HG03025 (cell line): ENCODE measurements at regions not wholly inside any gene's neighbourhood (a gene's known extent, or its start where the extent isn't known, plus 50 kb on each side); places are given as distances from the start of the nearest gene placed in this dataset.
"Not testable (repeated sequence)": the region's sequence is repeated elsewhere in the genome, so short reads cannot be mapped to it uniquely, and the experiment has no call there.

Source experiments
- ATAC-seq: cut with Tn5 transposase; IDR thresholded peaks from one replicate; pipeline ENCODE4 v1.9.1; 2021; ENCODE audit warnings: mild to moderate bottlenecking, moderate library complexity; ENCODE audit not compliant: unreplicated experiment, low FRiP score

DNA sequence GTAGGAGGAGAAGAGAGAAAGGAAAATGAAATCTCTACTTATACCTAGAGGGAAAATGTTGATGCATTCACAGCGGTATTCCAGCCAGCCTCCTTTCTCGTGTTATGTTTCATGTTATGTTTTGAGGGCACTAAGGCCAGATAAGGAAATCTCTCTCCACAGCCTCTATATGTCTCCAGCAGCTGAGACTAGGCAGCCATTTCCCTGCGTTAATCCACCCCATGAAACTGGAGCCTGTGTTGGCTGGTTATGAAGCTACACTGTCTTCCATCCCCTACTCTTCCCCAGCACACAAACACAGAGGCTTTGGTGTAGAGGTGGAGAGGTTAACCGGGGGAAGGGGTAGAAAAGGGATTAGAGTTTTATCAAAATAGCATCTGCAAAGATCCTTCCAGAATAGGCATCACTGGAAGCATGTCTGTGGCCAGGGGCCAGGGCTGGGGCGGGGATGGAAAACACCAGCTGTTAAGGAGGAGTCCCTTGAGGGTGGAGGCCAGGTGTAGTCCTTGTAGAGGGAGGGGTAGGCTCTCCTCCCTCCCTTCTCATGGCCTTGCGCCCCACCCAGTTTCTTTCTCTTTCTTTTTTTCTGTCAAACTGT is 100.9 kb upstream of the TNP1 start:
- ATAC-seq = no peak

DNA sequence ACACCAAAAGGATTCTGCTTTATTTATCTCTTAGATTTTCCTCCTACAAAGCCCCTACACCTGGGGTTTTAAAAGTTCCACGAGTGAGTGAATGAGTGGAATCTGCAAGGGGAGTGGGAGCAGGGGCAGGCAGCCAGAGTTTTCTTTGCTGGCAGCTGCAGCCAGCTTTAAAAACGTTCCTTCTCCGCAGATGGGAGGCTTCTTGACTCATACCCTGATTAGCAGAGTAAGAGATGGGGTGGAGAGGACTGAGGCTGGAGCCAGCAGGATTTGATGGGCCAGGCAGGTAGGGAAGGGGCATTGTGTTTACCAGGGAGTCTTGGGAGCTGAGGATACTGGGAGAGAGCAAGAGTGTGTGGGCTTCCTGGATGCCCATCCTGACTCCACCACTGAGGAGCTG is 99.6 kb upstream of the TNP1 start:
- no peak for ATAC-seq

DNA sequence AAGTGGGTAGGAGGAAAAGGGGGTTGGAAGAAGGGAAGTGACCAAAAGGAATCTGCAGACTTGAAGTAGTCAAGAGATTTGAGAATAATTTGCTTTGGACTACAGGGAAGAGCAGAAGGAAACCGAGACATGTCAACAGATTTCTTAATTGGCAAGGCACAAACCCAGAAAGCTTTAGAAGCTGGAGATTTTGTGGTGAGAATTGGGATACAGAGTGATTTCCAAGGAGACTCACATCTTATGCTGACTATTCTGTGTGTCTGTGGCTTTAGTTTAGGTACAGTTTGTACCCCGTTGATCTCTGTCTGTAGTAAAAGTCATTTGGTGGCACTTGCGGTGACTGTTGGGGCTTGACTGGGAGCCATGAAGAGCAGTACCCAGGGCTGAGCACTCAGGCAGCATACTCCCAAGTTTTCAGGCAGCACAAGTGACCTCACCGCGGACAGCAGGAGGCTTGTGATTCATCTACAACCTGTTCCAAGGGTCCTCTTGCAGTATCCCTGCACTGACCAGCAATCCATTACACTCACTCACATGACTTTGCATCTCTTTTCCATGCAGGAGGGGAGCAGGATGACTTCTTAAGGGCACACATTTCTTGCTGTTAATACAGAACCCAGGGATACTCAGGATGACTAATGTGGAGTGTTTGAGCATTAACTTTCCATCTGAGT is 97.1 kb upstream of the TNP1 start:
- ATAC-seq = no peak

DNA sequence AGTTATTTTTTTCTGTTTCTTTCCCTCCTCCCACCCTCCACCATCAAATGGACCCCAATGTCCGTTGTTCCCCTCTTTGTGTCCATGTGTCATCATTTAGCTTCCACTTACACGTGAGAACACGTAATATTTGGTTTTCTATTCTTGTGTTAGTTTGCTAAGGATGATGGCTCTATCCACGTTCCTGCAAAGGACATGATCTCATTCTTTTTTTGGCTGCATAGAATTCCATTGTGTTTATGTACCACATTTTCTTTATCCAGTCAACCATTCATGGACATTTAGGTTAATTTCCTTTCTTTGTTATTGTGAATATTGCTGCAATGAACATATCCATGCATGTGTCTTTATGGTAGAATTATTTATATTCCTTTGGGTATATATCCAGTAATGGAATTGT is 91.3 kb upstream of the TNP1 start:
- ATAC-seq = no peak

DNA sequence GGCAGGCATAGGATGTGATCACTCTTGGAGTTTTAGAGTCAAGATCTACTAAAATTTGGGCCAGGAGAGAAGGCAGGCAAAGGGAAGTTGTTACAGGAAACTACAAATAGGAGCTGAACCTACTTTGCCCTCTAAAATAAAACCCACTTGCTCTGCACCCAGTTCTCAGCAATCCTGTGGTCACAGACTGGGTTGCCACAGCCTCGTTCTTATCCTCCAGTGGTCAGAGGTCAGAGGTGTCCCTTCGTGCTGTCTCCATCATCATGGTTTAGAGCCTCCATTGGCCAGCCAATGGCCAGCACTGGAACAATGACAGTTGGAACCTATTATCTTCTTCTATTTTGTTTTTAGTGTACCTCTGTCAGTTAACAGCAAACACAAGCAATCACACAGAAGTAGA is 90.7 kb upstream of the TNP1 start:
- no peak for ATAC-seq

DNA sequence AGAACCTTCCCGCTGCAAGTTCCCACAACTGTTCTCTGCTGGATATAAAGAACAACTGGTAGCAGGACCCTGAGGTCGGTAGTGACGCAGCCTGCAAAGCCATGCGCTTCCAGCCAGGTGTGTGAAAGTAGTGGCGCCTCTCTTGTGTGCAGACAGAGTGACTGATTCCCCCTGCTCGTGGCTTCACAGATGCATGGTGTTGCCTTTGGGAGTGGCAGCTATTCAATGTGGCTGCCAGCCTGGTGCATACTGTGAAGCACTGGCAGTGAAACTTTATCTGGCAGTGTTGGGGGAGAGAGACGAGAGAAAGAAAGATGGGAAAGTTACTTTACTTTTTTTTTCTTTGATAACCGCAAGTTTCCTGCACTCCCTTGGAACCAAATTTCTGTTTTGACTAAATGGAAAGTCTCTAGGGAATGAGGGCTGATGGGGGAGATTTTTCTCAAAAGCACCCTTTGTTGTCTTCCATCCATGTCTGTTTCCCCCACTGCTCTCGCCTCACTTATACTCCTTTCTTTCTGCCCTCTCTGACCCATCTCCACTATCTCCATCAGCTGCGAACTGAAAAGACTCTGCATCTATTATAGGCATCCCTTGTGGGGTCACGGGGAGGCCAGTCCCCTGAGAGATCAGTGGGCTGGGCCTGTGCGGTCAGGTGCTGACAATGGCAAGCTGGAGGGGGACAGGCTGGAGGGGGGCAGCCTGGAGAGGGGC is 90.0 kb upstream of the TNP1 start:
- no peak for ATAC-seq

DNA sequence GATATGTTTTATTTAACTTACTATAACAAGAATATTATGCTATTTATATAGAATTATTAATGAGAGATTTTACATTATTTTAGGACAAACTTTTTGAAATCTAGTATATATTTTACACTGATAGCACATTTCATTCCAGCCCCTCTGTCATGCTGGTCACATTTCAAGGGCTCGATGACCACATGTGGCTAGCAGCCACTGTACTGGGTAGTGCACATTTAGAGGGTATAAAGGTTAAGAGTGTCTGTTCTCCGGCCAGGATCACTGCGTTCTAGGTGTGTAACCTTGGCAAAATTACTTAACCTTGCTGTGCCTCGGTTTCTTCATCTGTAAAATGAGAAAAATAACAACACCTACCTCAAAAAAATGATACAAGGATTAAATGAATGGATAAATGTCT is 87.2 kb upstream of the TNP1 start:
- ATAC-seq = no peak

DNA sequence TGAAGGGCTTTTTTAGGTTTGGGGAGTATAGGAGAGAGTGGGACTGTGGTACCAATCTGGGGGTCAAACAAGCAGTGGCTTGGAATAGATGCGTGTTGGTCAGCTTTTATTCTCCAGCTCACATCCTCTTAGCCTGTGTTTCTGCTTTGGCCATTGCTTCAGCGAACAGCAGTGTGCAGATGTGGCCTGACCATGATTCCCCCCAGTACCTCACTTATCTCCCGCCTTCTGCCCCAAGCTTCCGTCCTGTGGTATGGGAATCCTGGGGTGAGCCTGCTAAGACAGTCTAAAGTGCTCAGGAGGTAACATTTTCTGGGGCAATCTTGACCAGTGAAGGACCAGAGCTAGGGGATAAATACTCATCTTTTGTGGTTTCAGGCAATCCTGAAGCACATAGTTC is 84.9 kb upstream of the TNP1 start:
- no peak for ATAC-seq

DNA sequence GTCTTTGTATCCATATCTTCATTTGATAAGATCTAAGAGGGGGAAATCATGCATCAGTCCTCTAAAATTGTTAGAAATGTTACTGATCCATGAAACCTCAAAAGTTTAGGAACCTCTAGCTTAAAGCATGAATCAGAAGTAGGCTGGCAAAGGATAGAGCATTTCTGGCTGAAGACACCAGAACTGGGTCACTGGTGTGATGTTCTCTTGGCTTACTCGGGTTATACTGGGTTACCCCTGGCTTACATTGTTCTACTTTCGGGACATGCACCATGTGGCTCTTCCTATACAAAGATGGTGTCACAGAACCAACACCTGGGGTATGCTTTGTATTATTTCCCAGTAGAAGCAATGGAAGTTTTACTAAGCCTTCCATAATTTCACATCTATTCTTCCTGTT is 83.2 kb upstream of the TNP1 start:
- no peak for ATAC-seq

DNA sequence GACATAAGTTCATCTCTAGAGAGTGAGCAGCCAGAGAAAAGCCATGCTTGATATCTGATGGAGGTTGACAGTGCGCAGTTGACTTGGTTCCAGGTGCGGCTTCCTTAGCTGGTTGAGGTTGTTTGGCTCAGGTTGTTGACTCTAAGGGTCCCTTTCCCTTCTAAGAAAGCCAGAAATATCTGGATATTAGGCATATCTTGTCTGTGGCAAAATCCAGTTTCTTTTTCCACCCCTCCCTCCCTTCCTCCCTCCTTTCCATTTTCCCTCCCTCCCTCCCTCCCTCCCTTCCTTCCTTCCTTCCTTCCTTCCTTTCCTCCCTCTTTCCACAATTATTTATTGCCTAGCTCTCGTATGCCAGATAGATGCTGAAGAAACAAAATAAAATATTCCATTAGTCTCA is 82.6 kb upstream of the TNP1 start:
- no peak for ATAC-seq

DNA sequence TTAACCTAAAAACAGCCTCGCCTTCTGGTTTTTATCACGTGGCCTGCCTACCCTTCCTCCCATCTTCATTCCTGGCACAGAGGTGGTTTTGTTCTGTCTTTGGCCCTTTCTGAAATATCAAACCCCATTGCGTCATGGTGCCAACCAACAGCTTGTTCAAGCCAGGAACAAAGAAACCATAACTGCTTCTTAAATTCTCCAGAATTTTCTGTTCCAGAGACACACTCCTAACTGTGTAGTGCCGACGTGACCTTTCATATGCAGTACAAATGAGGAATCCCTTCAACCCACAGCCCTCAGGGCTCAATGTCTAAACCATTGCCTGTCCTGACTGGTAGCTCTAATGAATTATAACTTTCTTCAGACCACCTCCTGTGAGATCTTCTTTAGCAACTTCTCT is 82.2 kb upstream of the TNP1 start:
- no peak for ATAC-seq

DNA sequence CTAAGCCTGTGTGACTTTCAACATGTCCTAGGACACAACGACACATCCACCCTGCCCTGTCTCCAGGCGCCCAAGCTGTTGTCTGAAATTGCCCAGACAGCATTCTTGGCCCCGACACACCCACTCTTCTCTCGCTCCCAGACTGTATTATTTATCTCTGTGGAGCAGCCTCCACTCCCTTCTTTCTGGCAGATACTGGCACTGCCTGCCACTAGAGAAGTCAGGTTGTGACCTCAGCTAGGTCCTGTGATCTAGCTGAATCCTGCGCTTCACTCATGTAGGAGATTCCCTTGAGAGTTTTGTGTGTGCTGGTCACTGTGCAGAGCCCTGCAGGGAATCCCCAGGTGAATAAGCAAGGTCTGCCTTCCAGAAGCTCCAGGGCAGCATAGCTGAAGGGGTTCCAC is 77.1 kb upstream of the TNP1 start:
- no peak for ATAC-seq

DNA sequence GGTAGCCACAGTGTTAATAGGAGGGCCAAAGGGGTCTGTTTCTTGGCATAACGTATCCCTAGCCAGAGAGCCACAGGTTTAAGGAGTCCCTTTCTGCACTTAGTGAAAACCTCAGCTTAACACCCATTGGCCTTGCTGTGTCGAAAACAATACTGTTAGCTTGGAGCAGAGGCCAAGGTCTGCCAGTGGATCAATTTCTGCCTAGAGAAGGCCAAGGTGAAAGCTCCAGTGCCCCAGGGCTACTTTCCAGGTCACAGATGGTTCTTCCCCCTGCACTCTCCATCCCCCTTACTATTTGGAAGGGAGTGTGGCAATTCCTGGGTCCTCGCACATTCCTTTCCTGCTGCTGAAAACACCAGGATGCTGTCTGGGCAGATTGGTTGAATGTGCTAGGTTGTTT is 74.8 kb upstream of the TNP1 start:
- ATAC-seq = no peak

DNA sequence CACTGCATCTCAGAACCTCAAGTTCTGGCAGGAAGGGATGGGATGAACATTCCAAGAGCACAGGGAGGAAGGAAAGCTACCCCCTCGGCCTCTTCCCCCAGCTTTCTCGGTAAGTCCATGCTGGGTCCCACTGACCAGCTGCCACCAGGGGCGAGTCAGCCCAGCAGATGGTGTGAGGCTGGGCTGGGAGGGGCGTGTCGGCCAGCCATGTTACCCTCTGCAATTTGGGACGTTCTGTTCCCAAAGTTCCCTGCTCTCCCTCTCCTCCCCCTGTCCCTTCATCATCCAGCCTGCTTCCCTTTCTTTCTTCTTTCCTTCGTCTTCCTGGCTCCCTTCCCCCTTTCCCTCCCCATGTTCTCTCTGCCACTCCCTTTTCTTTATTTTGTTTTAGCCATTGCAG is 74.3 kb upstream of the TNP1 start:
- no peak for ATAC-seq

DNA sequence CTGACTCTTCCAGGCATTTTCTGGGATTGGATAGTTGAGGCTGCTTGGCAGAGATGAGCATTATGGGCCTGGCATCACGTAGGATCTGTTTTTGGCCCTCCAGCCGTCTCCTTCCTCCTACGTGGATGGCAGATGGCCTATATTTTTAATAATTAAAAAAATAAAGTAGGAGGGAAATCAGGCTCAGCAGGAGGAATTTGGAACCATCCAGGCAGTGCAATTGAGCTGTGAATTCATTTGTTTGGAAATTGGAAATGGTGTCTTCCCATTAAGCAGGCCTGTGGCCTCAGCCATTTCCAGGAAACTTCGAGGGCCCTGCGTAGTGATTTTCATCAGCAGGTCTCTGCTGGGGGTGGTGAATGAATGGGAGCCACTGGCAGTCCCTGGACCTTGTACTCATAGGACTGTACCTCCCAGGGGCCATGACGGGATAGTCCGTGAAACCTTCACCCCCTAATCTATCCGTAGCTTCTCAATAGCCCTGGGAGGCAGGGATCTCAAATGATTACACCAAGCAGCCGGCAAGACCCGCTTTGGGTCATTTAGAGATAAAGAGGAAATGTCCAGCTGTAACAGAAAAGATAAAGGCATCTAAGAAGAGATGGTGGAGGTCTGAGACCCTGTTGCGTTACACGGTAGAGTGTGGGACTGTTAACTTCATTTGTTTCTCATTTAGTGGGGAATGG is 73.1 kb upstream of the TNP1 start:
- no peak for ATAC-seq

DNA sequence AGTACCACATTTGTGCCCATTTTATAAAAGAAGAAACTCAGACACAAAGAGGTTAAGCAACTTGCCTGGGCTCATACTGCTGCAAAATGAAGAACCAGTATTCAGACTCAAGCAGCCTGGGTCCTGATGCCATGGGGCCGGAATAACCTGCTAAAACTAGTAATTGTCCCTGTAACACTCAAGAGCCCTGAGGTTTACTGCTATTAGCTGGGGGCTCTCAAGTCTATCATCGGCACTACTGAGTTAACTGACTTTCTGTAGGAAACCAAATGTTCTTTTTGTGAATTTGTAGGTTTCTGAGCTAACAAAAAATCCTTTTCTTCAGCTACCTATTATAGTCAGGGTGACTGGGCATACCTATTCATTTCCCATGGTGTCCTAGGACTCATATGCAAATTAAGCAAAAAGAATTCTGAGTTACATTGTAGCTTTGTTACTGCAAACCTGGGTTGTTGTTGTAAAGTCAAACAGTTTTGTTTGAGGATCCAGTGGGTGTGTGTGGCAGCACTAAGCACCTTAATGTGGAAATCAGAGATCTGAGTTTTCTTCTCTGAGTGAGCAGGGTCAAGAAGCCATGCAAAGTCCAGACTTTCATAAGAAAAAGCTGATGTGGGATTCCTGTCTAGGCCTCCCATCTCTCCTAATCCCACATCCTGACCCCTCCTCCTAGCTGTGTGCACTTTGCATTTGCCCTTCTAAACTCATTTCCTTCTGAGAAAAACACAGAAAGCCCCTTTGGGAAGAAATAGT is 72.4 kb upstream of the TNP1 start:
- no peak for ATAC-seq

DNA sequence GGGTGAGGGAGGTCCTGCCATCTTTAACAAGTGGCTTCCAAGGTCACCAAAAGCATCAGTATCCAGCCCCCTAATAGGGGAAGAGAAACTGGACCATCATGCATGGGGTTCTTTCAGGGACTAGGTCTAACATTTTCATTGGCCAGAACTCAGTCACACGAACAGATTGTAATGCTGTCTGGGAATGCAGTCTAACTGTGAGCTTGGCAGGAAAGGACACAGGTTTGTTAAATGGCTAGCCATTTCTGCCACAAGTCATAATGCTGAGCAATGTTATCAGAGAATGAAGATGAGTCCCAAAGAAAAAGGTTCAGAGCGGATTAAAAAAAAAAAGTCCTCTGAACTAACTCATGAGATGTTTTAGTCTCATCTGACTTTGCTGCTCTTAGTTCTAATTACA is 70.9 kb upstream of the TNP1 start:
- no peak for ATAC-seq

DNA sequence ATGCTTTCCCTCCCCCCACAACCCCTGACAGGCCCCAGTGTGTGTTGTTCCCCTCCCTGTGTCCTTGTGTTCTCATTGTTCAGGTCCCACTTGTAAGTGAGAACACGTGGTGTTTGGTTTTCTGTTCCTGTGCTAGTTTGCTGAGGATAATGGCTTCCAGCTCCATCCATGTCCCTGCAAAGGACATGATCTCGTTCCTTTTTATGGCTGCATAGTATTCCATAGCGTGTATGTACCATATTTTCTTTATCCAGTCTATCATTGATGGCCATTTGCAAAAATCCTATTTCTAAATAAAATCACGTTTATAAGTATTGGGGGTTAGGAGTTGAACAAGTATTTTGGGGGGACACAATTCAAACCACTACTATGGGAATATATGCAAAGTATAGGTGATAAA is 69.5 kb upstream of the TNP1 start:
- not testable (repeated sequence) for ATAC-seq

DNA sequence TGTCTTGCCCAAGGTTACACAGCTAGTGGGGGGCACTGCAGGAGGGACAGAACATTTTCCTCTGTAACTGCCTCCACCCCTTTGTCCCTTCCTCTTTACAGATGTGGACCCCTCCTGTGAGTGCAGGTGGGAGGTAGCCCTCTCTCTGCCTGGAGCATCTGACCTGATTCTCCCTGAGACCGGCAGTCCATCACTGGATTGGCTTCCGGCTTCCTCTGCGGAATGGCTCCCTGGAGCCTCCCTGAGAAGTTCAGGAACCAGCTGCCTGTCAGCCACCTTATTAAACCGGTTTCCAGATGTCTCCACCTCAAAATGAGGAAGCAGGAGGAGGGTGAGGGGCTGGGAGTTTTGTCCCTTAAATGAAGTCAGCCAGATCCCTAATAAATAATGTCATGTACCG is 67.3 kb upstream of the TNP1 start:
- ATAC-seq = no peak

DNA sequence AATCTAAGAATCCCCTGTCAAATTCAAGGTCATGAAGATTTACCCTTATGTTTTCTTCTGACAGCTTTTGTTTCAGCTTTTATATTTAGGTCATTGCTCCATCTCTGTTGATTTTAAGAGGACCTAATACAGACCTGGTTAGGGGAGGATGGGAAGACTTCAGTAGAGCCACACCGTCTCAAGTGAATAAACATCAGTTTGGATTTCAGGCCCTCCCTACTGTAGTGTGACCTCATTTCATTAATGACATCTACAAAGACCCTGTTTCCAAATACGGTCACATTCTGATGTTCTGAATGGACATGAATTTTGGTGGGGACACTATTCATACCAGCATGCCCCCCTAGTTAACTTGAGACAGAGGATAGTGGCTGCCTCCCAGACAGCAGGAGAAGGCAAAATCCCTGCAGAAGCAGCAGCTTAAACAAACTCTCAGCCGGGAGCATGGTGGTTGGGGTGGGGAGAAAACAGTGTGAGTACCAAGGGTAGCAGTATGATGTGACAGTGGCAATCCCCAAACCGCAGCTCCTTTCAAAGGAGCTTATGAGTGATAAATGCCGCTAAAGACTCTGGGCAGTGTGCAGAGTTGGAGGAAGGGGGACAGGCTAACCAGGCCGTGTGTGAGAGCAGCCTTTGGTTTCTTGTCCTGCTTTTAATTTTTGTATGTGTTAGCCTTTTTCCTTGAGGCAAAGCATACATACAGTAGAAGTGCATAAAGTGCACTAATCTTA is 65.9 kb upstream of the TNP1 start:
- ATAC-seq = no peak
